ENCODE measurements at regions not wholly inside any gene's neighbourhood (a gene's known extent, or its start where the extent isn't known, plus 50 kb on each side); places are given as distances from the start of the nearest gene placed in this dataset.

GRCh38 chr7:106957766-106958165 is 86.7 kb upstream of the PRKAR2B start:
- ChIA-PET POLR2A (no interaction called here), CTCF (no interaction called here)
- no peaks in the 10 kb centered on the region for H3K9me3 ChIP-seq
- H3K4me1 Mint-ChIP-seq: no peaks in the 10 kb centered on the region
- H3K27me3 ChIP-seq (replicated peaks in 1 of 2; ENCODE audit: control insufficient read depth in 2 of 2, extremely low read depth in 1 of 2, insufficient read depth in 2 of 2, low read length in 1 of 2): no peaks in the 10 kb centered on the region
- no peak overlapping the region for H3K4me3 Mint-ChIP-seq
- H3K27me3 Mint-ChIP-seq: no peaks in the 10 kb centered on the region
- no peaks in the 10 kb centered on the region for H3K36me3 Mint-ChIP-seq
- DNase-seq: peak in 2 of 35 experiments; percentile 1 to 4
- H3K27ac ChIP-seq (ENCODE audit: low read length): no peak overlapping the region
- H3K27ac Mint-ChIP-seq: no peak overlapping the region
- no peaks in the 10 kb centered on the region for H3K4me1 ChIP-seq (ENCODE audit: control insufficient read depth in 1 of 2, extremely low read depth in 1 of 2, insufficient read depth in 2 of 2, low read length in 2 of 2)
- no peak overlapping the region for H3K4me3 ChIP-seq (ENCODE audit: control insufficient read depth in 1 of 2, extremely low read depth in 1 of 2, low read length in 1 of 2)
- WGBS (ENCODE audit: insufficient coverage): 83% methylated on average over 1 of the region's 2 CpGs
- H3K36me3 ChIP-seq (ENCODE audit: control insufficient read depth in 2 of 2, extremely low read depth in 1 of 2, insufficient read depth in 1 of 2, low read length in 1 of 2): no peaks in the 10 kb centered on the region
- H3K9me3 Mint-ChIP-seq: no peaks in the 10 kb centered on the region
- ATAC-seq (replicated peaks in 1 of 4): no peak

- Histone ChIP-seq H3K27ac (ENCODE audit: low read length) (no peak overlapping the region), H3K4me3 (ENCODE audit: control insufficient read depth in 1 of 2, extremely low read depth in 1 of 2, low read length in 1 of 2) (no peak overlapping the region), H3K27me3 (replicated peaks in 1 of 2; ENCODE audit: control insufficient read depth in 2 of 2, extremely low read depth in 1 of 2, insufficient read depth in 2 of 2, low read length in 1 of 2) (no peaks in the 10 kb centered on the region), H3K36me3 (ENCODE audit: control insufficient read depth in 2 of 2, extremely low read depth in 1 of 2, insufficient read depth in 1 of 2, low read length in 1 of 2) (no peaks in the 10 kb centered on the region), H3K4me1 (ENCODE audit: control insufficient read depth in 1 of 2, extremely low read depth in 1 of 2, insufficient read depth in 2 of 2, low read length in 2 of 2) (no peaks in the 10 kb centered on the region), H3K9me3 (no peaks in the 10 kb centered on the region)
- POLR2A ChIA-PET: no interaction called here
- ATAC-seq (replicated peaks in 1 of 4) (no peak), DNase-seq (no peak)
- Mint-ChIP-seq H3K4me1 (no peaks in the 10 kb centered on the region), H3K36me3 (no peaks in the 10 kb centered on the region), H3K27me3 (peaks cover 2 to 3% of the 10 kb centered on the region in 2 donors), H3K27ac (no peak overlapping the region), H3K4me3 (no peak overlapping the region), H3K9me3 (no peaks in the 10 kb centered on the region)
- WGBS (ENCODE audit: insufficient coverage): 69% methylated on average over 2 of the region's 2 CpGs
- CTCF ChIA-PET: interaction anchor here in 1 of 2 donors (0.5 kb wide), 1 partner anchor 141 kb away, joined by 5 read pairs; no protein-coding TSS in a partner anchor
These were observed 84.8 kb upstream of the PRKAR2B start for GRCh38 chr7:106959753-106960152.

- Histone ChIP-seq H3K27ac (ENCODE audit: low read length) (no peak overlapping the region), H3K4me3 (ENCODE audit: control insufficient read depth in 1 of 2, extremely low read depth in 1 of 2, low read length in 1 of 2) (no peak overlapping the region), H3K36me3 (ENCODE audit: control insufficient read depth in 2 of 2, extremely low read depth in 1 of 2, insufficient read depth in 1 of 2, low read length in 1 of 2) (no peaks in the 10 kb centered on the region), H3K27me3 (replicated peaks in 1 of 2; ENCODE audit: control insufficient read depth in 2 of 2, extremely low read depth in 1 of 2, insufficient read depth in 2 of 2, low read length in 1 of 2) (peaks cover 0 to 5% of the 10 kb centered on the region in 2 experiments), H3K9me3 (no peaks in the 10 kb centered on the region), H3K4me1 (ENCODE audit: control insufficient read depth in 1 of 2, extremely low read depth in 1 of 2, insufficient read depth in 2 of 2, low read length in 2 of 2) (no peaks in the 10 kb centered on the region)
- Mint-ChIP-seq H3K36me3 (no peaks in the 10 kb centered on the region), H3K9me3 (no peaks in the 10 kb centered on the region), H3K27me3 (peaks cover 3 to 8% of the 10 kb centered on the region in 2 donors), H3K27ac (no peak overlapping the region), H3K4me1 (no peaks in the 10 kb centered on the region), H3K4me3 (no peak overlapping the region)
- DNase-seq: no peak
- ChIA-PET POLR2A (no interaction called here), CTCF (no interaction called here)
- 80% methylated on average over 2 of the region's 2 CpGs for WGBS (ENCODE audit: insufficient coverage)
- ATAC-seq (replicated peaks in 1 of 4): no peak
These were observed 81.8 kb upstream of the PRKAR2B start for GRCh38 chr7:106962751-106963150.

- no peak overlapping the region for H3K27ac Mint-ChIP-seq
- H3K36me3 Mint-ChIP-seq: no peaks in the 10 kb centered on the region
- CTCF ChIA-PET: no interaction called here
- H3K9me3 ChIP-seq: no peaks in the 10 kb centered on the region
- no CpG with 5 or more reads among the region's 3 CpGs for WGBS (ENCODE audit: insufficient coverage)
- H3K4me3 Mint-ChIP-seq: no peak overlapping the region
- H3K9me3 Mint-ChIP-seq: no peaks in the 10 kb centered on the region
- H3K4me1 Mint-ChIP-seq: no peaks in the 10 kb centered on the region
- DNase-seq (no peak), ATAC-seq (replicated peaks in 1 of 4) (no peak)
- H3K27me3 ChIP-seq (replicated peaks in 1 of 2; ENCODE audit: control insufficient read depth in 2 of 2, extremely low read depth in 1 of 2, insufficient read depth in 2 of 2, low read length in 1 of 2): peaks cover 0 to 5% of the 10 kb centered on the region in 2 experiments
- H3K27me3 Mint-ChIP-seq: peaks cover 3 to 8% of the 10 kb centered on the region in 2 donors
- no peaks in the 10 kb centered on the region for H3K36me3 ChIP-seq (ENCODE audit: control insufficient read depth in 2 of 2, extremely low read depth in 1 of 2, insufficient read depth in 1 of 2, low read length in 1 of 2)
- H3K4me1 ChIP-seq (ENCODE audit: control insufficient read depth in 1 of 2, extremely low read depth in 1 of 2, insufficient read depth in 2 of 2, low read length in 2 of 2): no peaks in the 10 kb centered on the region
- no peak overlapping the region for H3K4me3 ChIP-seq (ENCODE audit: control insufficient read depth in 1 of 2, extremely low read depth in 1 of 2, low read length in 1 of 2)
- POLR2A ChIA-PET: no interaction called here
- no peak overlapping the region for H3K27ac ChIP-seq (ENCODE audit: low read length)
These were observed 80.0 kb upstream of the PRKAR2B start for GRCh38 chr7:106964466-106964865.

GRCh38 chr7:106965108-106965507 is 79.4 kb upstream of the PRKAR2B start:
- Histone ChIP-seq H3K4me1 (ENCODE audit: control insufficient read depth in 1 of 2, extremely low read depth in 1 of 2, insufficient read depth in 2 of 2, low read length in 2 of 2) (no peaks in the 10 kb centered on the region), H3K36me3 (ENCODE audit: control insufficient read depth in 2 of 2, extremely low read depth in 1 of 2, insufficient read depth in 1 of 2, low read length in 1 of 2) (no peaks in the 10 kb centered on the region), H3K27ac (ENCODE audit: low read length) (no peak overlapping the region), H3K27me3 (replicated peaks in 1 of 2; ENCODE audit: control insufficient read depth in 2 of 2, extremely low read depth in 1 of 2, insufficient read depth in 2 of 2, low read length in 1 of 2) (peaks cover 0 to 5% of the 10 kb centered on the region in 2 experiments), H3K9me3 (no peaks in the 10 kb centered on the region), H3K4me3 (ENCODE audit: control insufficient read depth in 1 of 2, extremely low read depth in 1 of 2, low read length in 1 of 2) (no peak overlapping the region)
- ChIA-PET POLR2A (no interaction called here), CTCF (no interaction called here)
- ATAC-seq (replicated peaks in 1 of 4): no peak
- H3K36me3 Mint-ChIP-seq: no peaks in the 10 kb centered on the region
- peaks cover 3 to 8% of the 10 kb centered on the region in 2 donors for H3K27me3 Mint-ChIP-seq
- WGBS (ENCODE audit: insufficient coverage): no CpG with 5 or more reads among the region's 1 CpG
- no peak overlapping the region for H3K27ac Mint-ChIP-seq
- H3K4me3 Mint-ChIP-seq: no peak overlapping the region
- H3K4me1 Mint-ChIP-seq: no peaks in the 10 kb centered on the region
- no peak for DNase-seq
- no peaks in the 10 kb centered on the region for H3K9me3 Mint-ChIP-seq

- ATAC-seq (replicated peaks in 1 of 4): no peak
- Mint-ChIP-seq H3K36me3 (no peaks in the 10 kb centered on the region), H3K4me1 (no peaks in the 10 kb centered on the region), H3K4me3 (no peak overlapping the region), H3K9me3 (no peaks in the 10 kb centered on the region), H3K27me3 (peaks cover 3 to 8% of the 10 kb centered on the region in 2 donors), H3K27ac (no peak overlapping the region)
- no peak for DNase-seq
- 64% methylated on average over 1 of the region's 2 CpGs for WGBS (ENCODE audit: insufficient coverage)
- Histone ChIP-seq H3K36me3 (ENCODE audit: control insufficient read depth in 2 of 2, extremely low read depth in 1 of 2, insufficient read depth in 1 of 2, low read length in 1 of 2) (no peaks in the 10 kb centered on the region), H3K4me3 (ENCODE audit: control insufficient read depth in 1 of 2, extremely low read depth in 1 of 2, low read length in 1 of 2) (no peak overlapping the region), H3K4me1 (ENCODE audit: control insufficient read depth in 1 of 2, extremely low read depth in 1 of 2, insufficient read depth in 2 of 2, low read length in 2 of 2) (no peaks in the 10 kb centered on the region), H3K27me3 (replicated peaks in 1 of 2; ENCODE audit: control insufficient read depth in 2 of 2, extremely low read depth in 1 of 2, insufficient read depth in 2 of 2, low read length in 1 of 2) (peaks cover 0 to 5% of the 10 kb centered on the region in 2 experiments), H3K9me3 (no peaks in the 10 kb centered on the region), H3K27ac (ENCODE audit: low read length) (no peak overlapping the region)
- CTCF ChIA-PET: no interaction called here
- POLR2A ChIA-PET: no interaction called here
These were observed 78.4 kb upstream of the PRKAR2B start for GRCh38 chr7:106966121-106966520.

- no CpG with 5 or more reads among the region's 5 CpGs for WGBS (ENCODE audit: insufficient coverage)
- H3K4me3 Mint-ChIP-seq: no peak overlapping the region
- H3K27me3 Mint-ChIP-seq: peaks cover 3 to 8% of the 10 kb centered on the region in 2 donors
- no peaks in the 10 kb centered on the region for H3K4me1 ChIP-seq (ENCODE audit: control insufficient read depth in 1 of 2, extremely low read depth in 1 of 2, insufficient read depth in 2 of 2, low read length in 2 of 2)
- ChIA-PET CTCF (no interaction called here), POLR2A (no interaction called here)
- H3K27ac Mint-ChIP-seq: no peak overlapping the region
- H3K36me3 ChIP-seq (ENCODE audit: control insufficient read depth in 2 of 2, extremely low read depth in 1 of 2, insufficient read depth in 1 of 2, low read length in 1 of 2): no peaks in the 10 kb centered on the region
- no peaks in the 10 kb centered on the region for H3K9me3 ChIP-seq
- H3K27me3 ChIP-seq (replicated peaks in 1 of 2; ENCODE audit: control insufficient read depth in 2 of 2, extremely low read depth in 1 of 2, insufficient read depth in 2 of 2, low read length in 1 of 2): peaks cover 0 to 5% of the 10 kb centered on the region in 2 experiments
- no peak overlapping the region for H3K4me3 ChIP-seq (ENCODE audit: control insufficient read depth in 1 of 2, extremely low read depth in 1 of 2, low read length in 1 of 2)
- H3K9me3 Mint-ChIP-seq: no peaks in the 10 kb centered on the region
- no peaks in the 10 kb centered on the region for H3K4me1 Mint-ChIP-seq
- DNase-seq (no peak), ATAC-seq (replicated peaks in 1 of 4) (no peak)
- no peak overlapping the region for H3K27ac ChIP-seq (ENCODE audit: low read length)
- no peaks in the 10 kb centered on the region for H3K36me3 Mint-ChIP-seq
These were observed 76.3 kb upstream of the PRKAR2B start for GRCh38 chr7:106968160-106968559.

Measured in T-cell (primary cell).